ENCODE measurements at regions not wholly inside any gene's neighbourhood (a gene's known extent, or its start where the extent isn't known, plus 50 kb on each side); places are given as distances from the start of the nearest gene placed in this dataset.
"Not testable (repeated sequence)": the region's sequence is repeated elsewhere in the genome, so short reads cannot be mapped to it uniquely, and the experiment has no call there.

DNA sequence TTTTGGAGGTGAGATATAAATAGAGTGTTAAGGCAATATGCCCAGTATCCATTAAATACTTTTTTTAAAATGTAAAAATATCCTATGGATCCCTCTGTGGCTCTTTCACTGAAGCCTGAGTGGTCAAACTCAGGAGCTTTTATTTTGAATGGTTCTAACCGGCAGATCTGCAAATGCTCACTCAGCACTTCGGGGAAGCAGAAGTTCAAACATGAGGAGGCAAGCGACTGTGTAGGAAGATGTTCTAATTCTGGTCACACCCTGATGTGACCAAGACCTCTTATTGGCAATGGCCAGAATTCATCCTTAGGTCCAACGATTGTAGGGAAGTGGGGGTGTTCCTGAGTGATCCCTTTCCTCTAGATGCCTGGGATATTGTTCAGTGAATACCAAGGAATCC, 168.8 kb downstream of the CDCA7 start:
- TF ChIP-seq, protein P1, sequence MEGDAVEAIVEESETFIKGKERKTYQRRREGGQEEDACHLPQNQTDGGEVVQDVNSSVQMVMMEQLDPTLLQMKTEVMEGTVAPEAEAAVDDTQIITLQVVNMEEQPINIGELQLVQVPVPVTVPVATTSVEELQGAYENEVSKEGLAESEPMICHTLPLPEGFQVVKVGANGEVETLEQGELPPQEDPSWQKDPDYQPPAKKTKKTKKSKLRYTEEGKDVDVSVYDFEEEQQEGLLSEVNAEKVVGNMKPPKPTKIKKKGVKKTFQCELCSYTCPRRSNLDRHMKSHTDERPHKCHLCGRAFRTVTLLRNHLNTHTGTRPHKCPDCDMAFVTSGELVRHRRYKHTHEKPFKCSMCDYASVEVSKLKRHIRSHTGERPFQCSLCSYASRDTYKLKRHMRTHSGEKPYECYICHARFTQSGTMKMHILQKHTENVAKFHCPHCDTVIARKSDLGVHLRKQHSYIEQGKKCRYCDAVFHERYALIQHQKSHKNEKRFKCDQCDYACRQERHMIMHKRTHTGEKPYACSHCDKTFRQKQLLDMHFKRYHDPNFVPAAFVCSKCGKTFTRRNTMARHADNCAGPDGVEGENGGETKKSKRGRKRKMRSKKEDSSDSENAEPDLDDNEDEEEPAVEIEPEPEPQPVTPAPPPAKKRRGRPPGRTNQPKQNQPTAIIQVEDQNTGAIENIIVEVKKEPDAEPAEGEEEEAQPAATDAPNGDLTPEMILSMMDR (IDR thresholded peaks at IDR 0.05; ENCODE audit: insufficient read depth, low read depth, low read length): no peak
- DNase-seq (ENCODE audit: low read depth): no peak
- Histone ChIP-seq H3K4me3 (ENCODE audit: low read depth, low read length) (no peak overlapping the region), H3K36me3 (ENCODE audit: control insufficient read depth, insufficient read depth, low read length) (no peaks in the 10 kb centered on the region), H3K27me3 (ENCODE audit: control insufficient read depth, insufficient read depth, low read length) (peaks cover 4% of the 10 kb centered on the region)
- CTCF ChIA-PET: interaction anchor here (0.6 kb wide), 1 partner anchor 237 kb away, joined by 3 read pairs; no protein-coding TSS in a partner anchor
- POLR2A ChIA-PET: no interaction called here

DNA sequence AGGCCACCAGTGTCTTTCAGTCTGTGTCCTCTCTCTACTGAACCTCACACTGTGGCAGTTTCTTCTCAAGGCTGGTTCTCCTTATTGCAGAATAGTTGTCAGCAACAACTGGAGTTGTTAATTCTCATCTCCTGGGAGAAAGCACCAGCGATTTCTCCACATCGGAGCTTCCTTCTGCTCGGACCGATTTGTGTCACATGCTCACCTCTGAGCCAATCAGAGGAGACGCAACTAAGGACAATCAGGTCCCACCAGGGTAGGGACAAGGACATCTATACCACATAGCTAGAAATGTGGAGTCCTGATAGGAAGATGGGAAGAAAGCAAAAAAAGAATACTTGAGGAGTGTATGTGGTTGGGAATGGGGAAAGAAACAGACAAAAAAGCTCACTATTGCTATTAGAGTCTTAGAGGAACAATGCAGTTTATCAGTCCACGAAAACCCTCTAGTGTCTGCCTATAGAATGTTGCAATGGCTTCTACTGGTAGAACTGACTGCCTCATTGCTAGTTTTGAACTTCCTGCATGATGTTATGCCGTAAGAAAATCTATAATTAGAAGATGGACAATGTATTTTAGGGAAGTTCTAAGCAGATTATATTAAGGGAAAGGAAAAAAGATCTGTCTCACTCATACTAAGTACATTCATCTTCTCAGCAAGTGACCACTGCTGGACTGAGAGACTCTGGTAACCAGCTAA, 169.7 kb downstream of the CDCA7 start:
- TF ChIP-seq, protein P1 (IDR thresholded peaks at IDR 0.05; ENCODE audit: insufficient read depth, low read depth, low read length): no peak
- DNase-seq (ENCODE audit: low read depth): no peak
- no peaks in the 10 kb centered on the region for H3K36me3 ChIP-seq (ENCODE audit: control insufficient read depth, insufficient read depth, low read length)
- ChIA-PET CTCF (no interaction called here), POLR2A (no interaction called here)
- peaks cover 4% of the 10 kb centered on the region for H3K27me3 ChIP-seq (ENCODE audit: control insufficient read depth, insufficient read depth, low read length)
- H3K4me3 ChIP-seq (ENCODE audit: low read depth, low read length): no peak overlapping the region

DNA sequence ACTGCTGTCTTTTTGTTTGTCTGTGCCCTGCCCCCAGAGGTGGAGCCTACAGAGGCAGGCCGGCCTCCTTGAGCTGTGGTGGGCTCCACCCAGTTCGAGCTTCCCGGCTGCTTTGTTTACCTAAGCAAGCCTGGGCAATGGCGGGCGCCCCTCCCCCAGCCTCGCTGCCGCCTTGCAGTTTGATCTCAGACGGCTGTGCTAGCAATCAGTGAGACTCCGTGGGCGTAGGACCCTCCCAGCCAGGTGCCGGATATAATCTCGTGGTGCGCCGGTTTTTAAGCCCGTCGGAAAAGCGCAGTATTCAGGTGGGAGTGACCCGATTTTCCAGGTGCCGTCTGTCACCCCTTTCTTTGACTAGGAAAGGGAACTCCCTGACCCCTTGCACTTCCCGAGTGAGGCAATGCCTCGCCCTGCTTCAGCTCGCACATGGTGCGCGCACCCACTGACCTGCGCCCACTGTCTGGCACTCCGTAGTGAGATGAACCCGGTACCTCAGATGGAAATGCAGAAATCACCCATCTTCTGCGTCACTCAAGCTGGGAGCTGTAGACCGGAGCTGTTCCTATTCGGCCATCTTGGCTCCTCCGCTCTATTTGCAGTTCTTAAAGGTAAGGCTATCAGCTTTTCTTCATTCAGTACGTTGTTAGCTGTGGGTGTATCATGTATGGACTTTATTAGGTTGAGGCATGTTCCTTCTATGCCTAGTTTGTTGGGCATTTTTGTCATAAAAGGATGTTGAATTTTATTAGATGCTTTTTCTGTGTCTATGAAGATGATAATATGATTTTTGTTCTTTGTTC, 178.3 kb downstream of the CDCA7 start:
- CTCF ChIA-PET; H3K36me3 ChIP-seq (ENCODE audit: control insufficient read depth, insufficient read depth, low read length); H3K27me3 ChIP-seq (ENCODE audit: control insufficient read depth, insufficient read depth, low read length); POLR2A ChIA-PET; H3K4me3 ChIP-seq (ENCODE audit: low read depth, low read length); DNase-seq (ENCODE audit: low read depth): not testable (repeated sequence)

DNA sequence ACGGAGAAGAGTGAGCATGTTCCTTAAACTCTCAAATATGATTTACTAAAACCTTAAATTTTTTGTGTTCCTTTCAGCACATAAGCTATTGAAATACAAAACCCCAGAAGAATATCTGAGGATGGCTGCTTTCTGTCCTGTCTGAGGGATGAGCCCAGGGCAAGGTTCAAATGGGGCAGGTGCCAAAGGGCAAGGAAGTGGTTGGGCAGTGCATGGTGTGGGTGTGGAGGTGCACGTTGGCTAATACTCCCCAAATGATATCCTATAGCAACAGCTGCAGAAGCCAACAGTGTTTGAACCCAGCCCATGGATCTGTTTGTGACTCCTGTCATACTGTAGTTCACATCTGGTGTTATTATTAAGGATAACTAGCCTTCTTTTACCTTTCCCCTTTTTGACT, 183.0 kb downstream of the CDCA7 start:
- POLR2A ChIA-PET: no interaction called here
- TF ChIP-seq, protein P1 (IDR thresholded peaks at IDR 0.05; ENCODE audit: insufficient read depth, low read depth, low read length): no peak
- CTCF ChIA-PET: no interaction called here
- Histone ChIP-seq H3K36me3 (ENCODE audit: control insufficient read depth, insufficient read depth, low read length) (no peaks in the 10 kb centered on the region), H3K27me3 (ENCODE audit: control insufficient read depth, insufficient read depth, low read length) (peaks cover 6% of the 10 kb centered on the region), H3K4me3 (ENCODE audit: low read depth, low read length) (no peak overlapping the region)
- DNase-seq (ENCODE audit: low read depth): no peak

DNA sequence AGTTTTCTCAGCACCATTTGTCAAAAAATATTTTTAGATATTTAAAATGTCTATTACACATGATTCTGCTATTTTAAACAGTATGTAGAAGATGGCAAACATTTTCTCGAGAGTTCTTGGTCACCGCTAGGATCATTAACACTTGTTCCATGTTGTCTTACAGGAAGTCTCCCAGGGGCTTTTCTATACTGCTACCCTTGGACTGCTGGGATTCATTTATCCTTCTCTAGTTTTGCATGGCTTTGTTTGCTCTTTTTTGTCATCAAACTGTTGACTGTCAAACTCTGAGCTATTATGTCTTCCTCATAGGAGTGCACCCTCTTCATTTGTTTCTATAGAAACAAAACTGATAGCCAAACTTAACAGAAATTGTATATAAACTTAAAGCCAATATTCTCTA, 184.9 kb downstream of the CDCA7 start:
- Histone ChIP-seq H3K36me3 (ENCODE audit: control insufficient read depth, insufficient read depth, low read length) (no peaks in the 10 kb centered on the region), H3K4me3 (ENCODE audit: low read depth, low read length) (no peak overlapping the region), H3K27me3 (ENCODE audit: control insufficient read depth, insufficient read depth, low read length) (peaks cover 4% of the 10 kb centered on the region)
- POLR2A ChIA-PET: no interaction called here
- DNase-seq (ENCODE audit: low read depth): no peak
- CTCF ChIA-PET: interaction anchor here (0.6 to 1.1 kb wide), 3 partner anchors 10 to 101 kb away, joined by 3 read pairs; no protein-coding TSS in a partner anchor
- TF ChIP-seq, protein P1 (IDR thresholded peaks at IDR 0.05; ENCODE audit: insufficient read depth, low read depth, low read length): no peak
